ENCODE measurements at regions not wholly inside any gene's neighbourhood (a gene's known extent, or its start where the extent isn't known, plus 50 kb on each side); places are given as distances from the start of the nearest gene placed in this dataset.

DNA sequence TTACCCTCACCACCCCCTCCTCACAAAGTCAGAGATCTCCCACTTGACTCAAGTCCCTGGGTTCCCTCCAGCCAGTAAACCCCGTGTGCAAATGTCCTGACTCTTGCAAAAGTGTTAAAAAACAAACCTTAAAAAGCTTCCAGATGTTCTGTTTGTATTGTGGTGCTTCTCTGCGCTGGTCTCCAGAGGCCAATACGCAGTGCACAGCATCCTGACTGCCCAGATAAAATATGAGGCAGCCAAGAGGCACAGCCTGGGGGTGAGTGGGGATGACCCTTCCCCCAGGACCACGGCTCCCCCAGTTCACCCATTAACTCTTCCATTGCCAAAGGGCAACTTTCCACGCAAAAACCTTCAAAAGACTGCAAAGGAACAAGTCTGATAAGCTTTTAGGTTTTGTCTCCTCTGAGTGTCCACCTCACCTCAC, 291.8 kb downstream of the SOX9 start:
- Mint-ChIP-seq H3K9me3 (peaks cover 0 to 9% (median 2%) of the 10 kb centered on the region in 7 donors), H3K4me3 (no peak overlapping the region), H3K27ac (no peak overlapping the region), H3K4me1 (peaks cover 0 to 2% (median 0%) of the 10 kb centered on the region in 4 donors), H3K36me3 (no peaks in the 10 kb centered on the region), H3K27me3 (peaks cover 5% of the 10 kb centered on the region)
- H3K27ac ChIP-seq (ENCODE audit: insufficient read depth, low read length, poor library complexity, severe bottlenecking): no peak overlapping the region
- no peaks in the 10 kb centered on the region for H3K4me1 ChIP-seq (ENCODE audit: control insufficient read depth, insufficient read depth, low read length, poor library complexity, severe bottlenecking)
- H3K4me3 ChIP-seq (ENCODE audit: low read depth, low read length): no peak overlapping the region
- DNase-seq (no peak), ATAC-seq (ENCODE audit: low read depth in 2 of 2) (no peak)
- no peaks in the 10 kb centered on the region for H3K27me3 ChIP-seq (ENCODE audit: control insufficient read depth, insufficient read depth, low read length)
- H3K36me3 ChIP-seq (ENCODE audit: control insufficient read depth, insufficient read depth, low read length): no peaks in the 10 kb centered on the region
- peaks cover 0 to under 1% of the 10 kb centered on the region in 2 experiments for H3K9me3 ChIP-seq (ENCODE audit: control insufficient read depth in 2 of 2, low read length in 2 of 2)

DNA sequence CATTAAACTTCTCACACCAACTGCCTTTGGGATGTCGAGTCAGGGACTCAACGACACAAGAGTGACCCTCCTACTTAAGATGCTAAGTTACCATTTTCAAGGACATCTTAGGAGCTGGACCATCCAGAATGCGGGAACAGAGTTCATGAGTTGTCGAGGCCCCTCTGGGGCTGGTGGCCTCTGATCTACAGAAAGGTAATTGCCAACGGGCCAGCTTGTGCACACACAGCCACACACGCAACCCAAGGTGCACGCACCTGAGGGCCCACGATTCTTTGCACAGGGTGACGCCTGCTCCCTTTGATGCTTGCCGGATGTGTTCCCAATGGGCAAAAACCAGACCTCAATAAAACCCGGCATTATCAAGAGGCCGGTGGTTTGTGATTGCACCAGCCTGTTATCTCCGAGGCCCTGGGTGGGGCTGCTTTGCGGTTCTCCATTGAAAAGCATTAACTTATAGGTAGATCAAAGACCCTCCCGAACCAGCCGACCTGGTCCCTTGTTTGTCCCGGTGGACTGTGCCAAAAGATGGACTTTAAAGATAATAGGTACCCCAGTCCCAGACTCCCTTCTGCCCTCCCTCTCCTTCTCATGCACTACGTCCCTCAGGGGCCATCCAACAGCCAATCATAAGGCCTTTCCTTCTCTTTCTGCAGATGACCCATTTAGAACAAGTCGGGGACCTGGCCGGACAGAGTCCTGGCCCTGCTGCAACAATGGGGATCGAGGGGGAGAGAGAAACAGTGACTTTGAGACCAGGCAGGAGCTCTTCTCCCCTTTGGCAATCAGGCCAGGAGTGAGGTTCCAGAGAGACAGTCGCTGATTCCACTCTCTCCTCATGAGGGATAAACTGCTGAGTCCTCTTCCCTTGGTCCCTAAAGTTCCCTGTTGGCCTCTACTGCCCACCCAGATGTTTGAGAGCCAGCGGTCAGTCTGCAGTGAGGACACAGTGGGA, 292.5 kb downstream of the SOX9 start:
- peaks cover 2 to 11% (median 6%) of the 10 kb centered on the region in 7 donors for H3K9me3 Mint-ChIP-seq
- Histone ChIP-seq H3K4me1 (ENCODE audit: control insufficient read depth, insufficient read depth, low read length, poor library complexity, severe bottlenecking) (no peaks in the 10 kb centered on the region), H3K27ac (ENCODE audit: insufficient read depth, low read length, poor library complexity, severe bottlenecking) (no peak overlapping the region), H3K36me3 (ENCODE audit: control insufficient read depth, insufficient read depth, low read length) (no peaks in the 10 kb centered on the region), H3K27me3 (ENCODE audit: control insufficient read depth, insufficient read depth, low read length) (no peaks in the 10 kb centered on the region), H3K4me3 (ENCODE audit: low read depth, low read length) (no peak overlapping the region), H3K9me3 (ENCODE audit: control insufficient read depth in 2 of 2, low read length in 2 of 2) (peaks cover 0 to 6% of the 10 kb centered on the region in 2 experiments)
- no peak overlapping the region for H3K27ac Mint-ChIP-seq
- H3K4me1 Mint-ChIP-seq: peaks cover 0 to 2% (median 0%) of the 10 kb centered on the region in 4 donors
- peaks cover 2% of the 10 kb centered on the region for H3K27me3 Mint-ChIP-seq
- H3K36me3 Mint-ChIP-seq: peaks cover 3% of the 10 kb centered on the region
- no peak for ATAC-seq (ENCODE audit: low read depth in 2 of 2)
- no peak overlapping the region for H3K4me3 Mint-ChIP-seq
- DNase-seq: no peak

DNA sequence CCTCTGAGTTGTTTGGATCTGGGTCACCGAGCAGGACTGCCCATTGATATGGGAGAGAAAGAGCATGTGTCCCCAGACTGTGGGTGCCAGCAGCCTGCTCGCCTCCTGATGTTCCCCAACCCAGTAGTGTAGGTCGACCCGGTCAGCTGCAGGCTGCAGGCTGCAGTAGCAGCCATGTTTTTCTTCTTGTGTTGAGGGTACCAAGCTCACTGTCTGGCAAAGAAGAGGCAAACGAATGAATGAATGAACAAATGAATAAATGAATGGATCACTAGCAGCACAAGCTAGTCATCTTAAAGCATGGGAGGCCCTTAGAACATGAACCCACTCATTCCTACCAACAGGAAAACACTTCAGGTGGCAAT, 293.2 kb downstream of the SOX9 start:
- no peaks in the 10 kb centered on the region for H3K27me3 ChIP-seq (ENCODE audit: control insufficient read depth, insufficient read depth, low read length)
- no peak for ATAC-seq (ENCODE audit: low read depth in 2 of 2)

DNA sequence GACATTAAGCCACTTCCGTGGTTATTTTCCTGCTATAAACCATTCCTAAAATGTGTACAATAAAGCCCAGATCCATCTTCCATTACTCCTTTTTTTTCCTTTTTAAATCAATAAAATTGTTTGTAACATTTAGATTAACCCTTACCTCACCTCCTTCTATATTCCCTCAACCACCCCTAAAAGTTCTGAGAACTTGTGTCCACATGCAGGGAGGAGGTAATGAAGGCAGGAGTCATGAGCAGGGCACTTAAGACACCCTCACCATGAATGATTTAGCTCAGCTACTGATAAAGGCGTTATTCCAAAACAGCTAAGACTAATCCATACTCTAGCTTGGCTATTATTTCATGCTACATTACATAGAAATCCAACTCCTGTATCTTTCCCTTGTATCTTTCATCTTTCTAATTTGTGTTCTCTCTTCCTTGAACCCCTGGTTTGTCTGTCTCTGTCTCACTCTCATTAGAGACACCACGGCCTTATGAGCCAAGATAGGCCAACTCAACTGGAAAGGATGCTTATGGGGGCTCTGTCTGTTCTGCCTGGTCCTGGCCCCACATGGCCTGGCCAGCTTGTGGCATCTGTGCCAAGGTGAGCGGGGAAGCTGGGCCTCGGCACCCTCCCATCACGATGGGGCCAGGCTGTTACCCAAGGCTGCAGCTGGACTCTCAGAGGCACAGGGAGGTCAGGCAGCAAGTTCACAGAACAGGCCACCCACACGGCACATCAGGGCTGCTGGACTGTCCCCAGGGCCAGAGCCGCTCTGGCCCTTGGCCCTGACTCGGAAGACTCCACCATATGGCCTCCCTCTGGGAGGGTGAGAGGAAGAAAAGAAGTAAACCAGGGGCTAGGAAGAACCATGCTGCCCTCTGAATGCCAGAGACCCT, 294.4 kb downstream of the SOX9 start:
- Histone ChIP-seq H3K36me3 (ENCODE audit: control insufficient read depth, insufficient read depth, low read length) (no peaks in the 10 kb centered on the region), H3K4me1 (ENCODE audit: control insufficient read depth, insufficient read depth, low read length, poor library complexity, severe bottlenecking) (peaks cover 3% of the 10 kb centered on the region), H3K27me3 (ENCODE audit: control insufficient read depth, insufficient read depth, low read length) (no peaks in the 10 kb centered on the region), H3K4me3 (ENCODE audit: low read depth, low read length) (no peak overlapping the region), H3K27ac (ENCODE audit: insufficient read depth, low read length, poor library complexity, severe bottlenecking) (no peak overlapping the region), H3K9me3 (ENCODE audit: control insufficient read depth in 2 of 2, low read length in 2 of 2) (peaks cover 0 to 6% of the 10 kb centered on the region in 2 experiments)
- peaks cover 2 to 11% (median 6%) of the 10 kb centered on the region in 7 donors for H3K9me3 Mint-ChIP-seq
- no peak overlapping the region for H3K4me3 Mint-ChIP-seq
- ATAC-seq (ENCODE audit: low read depth in 2 of 2) (no peak), DNase-seq (no peak)
- H3K4me1 Mint-ChIP-seq: peaks cover 0 to 8% (median 2%) of the 10 kb centered on the region in 4 donors
- H3K27ac Mint-ChIP-seq: no peak overlapping the region
- no peaks in the 10 kb centered on the region for H3K27me3 Mint-ChIP-seq
- H3K36me3 Mint-ChIP-seq: peaks cover 4% of the 10 kb centered on the region

More for the DNA sequence above, 293.2 kb downstream of the SOX9 start:
- H3K4me3 ChIP-seq (ENCODE audit: low read depth, low read length): no peak overlapping the region
- H3K27ac ChIP-seq (ENCODE audit: insufficient read depth, low read length, poor library complexity, severe bottlenecking): no peak overlapping the region
- H3K4me3 Mint-ChIP-seq: no peak overlapping the region
- H3K27ac Mint-ChIP-seq: no peak overlapping the region
- peaks cover 2 to 11% (median 6%) of the 10 kb centered on the region in 7 donors for H3K9me3 Mint-ChIP-seq
- no peaks in the 10 kb centered on the region for H3K27me3 Mint-ChIP-seq
- no peaks in the 10 kb centered on the region for H3K36me3 ChIP-seq (ENCODE audit: control insufficient read depth, insufficient read depth, low read length)
- H3K9me3 ChIP-seq (ENCODE audit: control insufficient read depth in 2 of 2, low read length in 2 of 2): peaks cover 0 to 6% of the 10 kb centered on the region in 2 experiments
- peaks cover 4% of the 10 kb centered on the region for H3K36me3 Mint-ChIP-seq
- H3K4me1 ChIP-seq (ENCODE audit: control insufficient read depth, insufficient read depth, low read length, poor library complexity, severe bottlenecking): no peaks in the 10 kb centered on the region
- H3K4me1 Mint-ChIP-seq: peaks cover 0 to 4% (median under 1%) of the 10 kb centered on the region in 4 donors
- no peak for DNase-seq

DNA sequence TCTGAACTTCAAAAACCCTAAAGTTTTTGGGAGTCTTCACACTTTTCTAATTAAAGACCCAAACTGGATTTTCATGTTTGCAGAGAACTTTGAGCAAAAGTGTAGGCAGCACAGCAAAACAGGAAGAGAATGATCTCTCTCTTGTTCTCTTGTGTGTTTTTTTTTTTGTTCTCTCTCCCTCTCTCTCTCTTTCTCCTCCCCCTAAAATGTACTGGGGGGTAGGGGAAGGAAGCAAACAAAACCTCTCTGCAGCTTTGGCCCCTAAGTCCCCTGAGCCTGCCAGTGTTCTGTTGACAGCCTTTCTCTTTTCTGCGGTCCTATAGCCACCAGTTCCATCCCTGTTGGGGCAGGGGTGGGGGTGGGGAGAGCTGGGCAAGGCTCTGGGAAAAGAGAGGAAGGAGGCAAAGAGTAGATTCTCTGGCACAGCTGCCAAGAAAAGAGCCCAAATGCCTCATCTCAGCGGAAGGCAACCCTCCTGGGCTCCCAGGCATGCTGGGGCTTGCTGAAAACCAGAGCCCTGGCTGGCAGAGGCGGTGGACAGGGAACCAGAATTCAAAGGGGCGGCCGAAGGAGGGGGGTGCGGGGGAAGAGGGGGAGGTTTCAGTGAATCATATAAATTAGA, 295.3 kb downstream of the SOX9 start:
- Histone ChIP-seq H3K36me3 (ENCODE audit: control insufficient read depth, insufficient read depth, low read length) (no peaks in the 10 kb centered on the region), H3K9me3 (ENCODE audit: control insufficient read depth in 2 of 2, low read length in 2 of 2) (peaks cover 0 to 6% of the 10 kb centered on the region in 2 experiments), H3K27me3 (ENCODE audit: control insufficient read depth, insufficient read depth, low read length) (no peaks in the 10 kb centered on the region), H3K4me1 (ENCODE audit: control insufficient read depth, insufficient read depth, low read length, poor library complexity, severe bottlenecking) (peaks cover 8% of the 10 kb centered on the region), H3K27ac (ENCODE audit: insufficient read depth, low read length, poor library complexity, severe bottlenecking) (no peak overlapping the region), H3K4me3 (ENCODE audit: low read depth, low read length) (no peak overlapping the region)
- Mint-ChIP-seq H3K27me3 (no peaks in the 10 kb centered on the region), H3K27ac (no peak overlapping the region), H3K36me3 (peaks cover 4% of the 10 kb centered on the region), H3K4me3 (no peak overlapping the region), H3K4me1 (peaks cover 0 to 15% (median 7%) of the 10 kb centered on the region in 4 donors), H3K9me3 (peaks cover 2 to 11% (median 7%) of the 10 kb centered on the region in 7 donors)
- DNase-seq: no peak
- no peak for ATAC-seq (ENCODE audit: low read depth in 2 of 2)

DNA sequence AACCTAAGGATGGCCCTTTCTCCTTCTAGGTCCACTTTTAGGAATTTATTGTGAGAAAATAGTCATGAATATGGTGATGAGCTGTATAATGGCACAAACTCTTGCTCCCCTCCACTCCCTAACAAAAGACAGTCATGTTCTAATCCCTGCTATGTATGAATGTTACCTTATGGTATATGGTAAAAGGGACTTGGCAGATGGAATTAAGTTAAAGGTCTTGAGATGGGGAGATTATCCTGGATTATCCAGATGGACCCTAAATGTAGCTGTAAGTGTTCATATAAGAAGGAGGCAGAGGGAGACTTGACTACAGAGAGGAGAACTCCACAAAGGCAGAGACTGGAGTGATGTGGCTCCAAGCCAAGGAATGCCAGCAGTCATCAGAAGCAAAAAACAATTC, 296.1 kb downstream of the SOX9 start:
- Histone ChIP-seq H3K27ac (ENCODE audit: insufficient read depth, low read length, poor library complexity, severe bottlenecking) (no peak overlapping the region), H3K4me1 (ENCODE audit: control insufficient read depth, insufficient read depth, low read length, poor library complexity, severe bottlenecking) (peaks cover 11% of the 10 kb centered on the region), H3K9me3 (ENCODE audit: control insufficient read depth in 2 of 2, low read length in 2 of 2) (peaks cover 0 to 6% of the 10 kb centered on the region in 2 experiments), H3K27me3 (ENCODE audit: control insufficient read depth, insufficient read depth, low read length) (no peaks in the 10 kb centered on the region), H3K4me3 (ENCODE audit: low read depth, low read length) (no peak overlapping the region), H3K36me3 (ENCODE audit: control insufficient read depth, insufficient read depth, low read length) (no peaks in the 10 kb centered on the region)
- H3K27ac Mint-ChIP-seq: no peak overlapping the region
- no peaks in the 10 kb centered on the region for H3K27me3 Mint-ChIP-seq
- H3K4me1 Mint-ChIP-seq: peaks cover 3 to 22% (median 13%) of the 10 kb centered on the region in 4 donors
- H3K9me3 Mint-ChIP-seq: peaks cover 2 to 11% (median 7%) of the 10 kb centered on the region in 7 donors
- DNase-seq (no peak), ATAC-seq (ENCODE audit: low read depth in 2 of 2) (no peak)
- H3K36me3 Mint-ChIP-seq: peaks cover 4% of the 10 kb centered on the region
- no peak overlapping the region for H3K4me3 Mint-ChIP-seq

DNA sequence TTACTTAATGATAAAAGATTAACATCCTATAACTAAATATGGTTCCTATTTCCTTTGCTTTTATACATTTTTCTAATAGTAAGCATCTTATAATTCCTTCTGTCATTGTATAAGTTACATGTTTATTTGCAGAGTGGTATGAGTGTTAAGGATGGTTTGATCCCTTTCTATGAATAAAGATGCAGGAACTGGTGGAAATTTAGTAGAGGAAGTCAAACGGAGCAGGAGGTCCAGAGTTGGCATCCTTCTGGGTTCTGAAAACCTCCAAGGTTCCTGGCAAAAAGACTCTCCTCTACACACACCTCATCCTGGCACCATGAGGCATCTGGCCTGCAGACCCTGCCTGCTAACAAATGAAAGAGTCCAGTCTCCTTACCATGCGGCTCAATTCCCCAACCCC, 296.8 kb downstream of the SOX9 start:
- ATAC-seq (ENCODE audit: low read depth in 2 of 2) (no peak), DNase-seq (no peak)
- Histone ChIP-seq H3K4me1 (ENCODE audit: control insufficient read depth, insufficient read depth, low read length, poor library complexity, severe bottlenecking) (peaks cover 11% of the 10 kb centered on the region), H3K4me3 (ENCODE audit: low read depth, low read length) (no peak overlapping the region), H3K36me3 (ENCODE audit: control insufficient read depth, insufficient read depth, low read length) (no peaks in the 10 kb centered on the region), H3K27me3 (ENCODE audit: control insufficient read depth, insufficient read depth, low read length) (no peaks in the 10 kb centered on the region), H3K27ac (ENCODE audit: insufficient read depth, low read length, poor library complexity, severe bottlenecking) (no peak overlapping the region), H3K9me3 (ENCODE audit: control insufficient read depth in 2 of 2, low read length in 2 of 2) (peaks cover 0 to 6% of the 10 kb centered on the region in 2 experiments)
- Mint-ChIP-seq H3K9me3 (peaks cover 2 to 11% (median 7%) of the 10 kb centered on the region in 7 donors), H3K4me3 (no peak overlapping the region), H3K36me3 (peaks cover 4% of the 10 kb centered on the region), H3K27me3 (no peaks in the 10 kb centered on the region), H3K4me1 (peaks cover 6 to 28% (median 18%) of the 10 kb centered on the region in 4 donors), H3K27ac (no peak overlapping the region)

All from CD4-positive, CD25-positive, alpha-beta regulatory T cell (primary cell).